Nucleus accumbens (tissue), 56 donors: ENCODE measurements at regions not wholly inside any gene's neighbourhood (a gene's known extent, or its start where the extent isn't known, plus 50 kb on each side); places are given as distances from the start of the nearest gene placed in this dataset.

Source experiments
- DNase-seq, 56 donors: peaks; one replicate each; lab custom pipeline; 2025; lab: John Stamatoyannopoulos, UW

DNA sequence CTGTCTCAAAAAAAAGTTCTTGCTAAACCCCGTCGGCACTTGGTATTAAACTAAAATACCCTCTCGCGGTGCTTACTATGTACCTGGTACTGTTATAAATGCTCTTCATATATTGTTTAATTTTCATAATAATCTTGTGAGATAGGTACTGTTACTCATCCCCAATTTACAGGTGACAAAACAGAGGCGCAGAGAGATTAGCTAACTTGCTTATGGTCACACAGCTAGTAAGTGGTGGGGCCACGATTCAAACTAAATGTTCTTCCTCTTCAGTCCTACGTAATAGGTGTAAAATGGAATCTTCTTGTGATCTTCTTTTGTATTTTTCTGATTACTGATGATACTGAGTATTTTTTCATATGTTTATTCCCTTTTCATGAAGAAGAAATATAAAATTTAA, 51.3 kb downstream of the TET3 start:
- DNase-seq: no peak

DNA sequence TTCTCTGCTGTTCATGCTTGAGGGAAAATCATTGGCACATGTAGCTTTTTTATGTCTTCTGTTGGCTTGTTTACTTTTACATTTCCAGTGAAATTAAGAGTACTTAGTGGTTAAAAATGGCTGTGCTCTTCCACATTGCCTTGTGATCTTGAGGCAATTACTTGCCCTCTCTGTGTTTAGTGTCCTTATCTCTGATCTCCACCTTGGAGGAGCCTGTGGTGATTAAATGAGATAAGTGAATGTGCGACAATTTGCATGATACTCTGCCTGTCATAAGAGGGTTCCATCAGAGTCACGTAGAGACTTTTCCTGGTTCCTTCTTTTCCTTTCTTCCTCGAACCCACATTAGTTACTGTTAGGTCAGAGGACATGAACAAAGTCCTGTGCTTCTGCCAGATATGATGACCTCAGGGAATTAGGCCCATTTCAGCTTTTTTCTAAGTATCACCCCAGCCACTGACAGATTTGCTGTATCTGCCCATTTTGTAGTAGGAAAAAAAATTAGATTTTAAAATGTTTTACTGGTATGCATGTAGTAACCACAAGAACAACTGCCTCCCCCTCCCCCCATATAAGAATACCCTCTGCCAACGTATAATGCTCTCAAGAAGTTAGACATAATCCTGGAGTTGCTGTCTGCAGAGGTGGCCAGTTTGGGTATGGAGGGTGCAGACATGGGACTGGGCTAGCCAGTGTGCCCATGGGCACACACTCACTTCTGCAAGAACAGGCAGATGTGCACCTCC, 51.9 kb downstream of the TET3 start:
- DNase-seq: no peak

DNA sequence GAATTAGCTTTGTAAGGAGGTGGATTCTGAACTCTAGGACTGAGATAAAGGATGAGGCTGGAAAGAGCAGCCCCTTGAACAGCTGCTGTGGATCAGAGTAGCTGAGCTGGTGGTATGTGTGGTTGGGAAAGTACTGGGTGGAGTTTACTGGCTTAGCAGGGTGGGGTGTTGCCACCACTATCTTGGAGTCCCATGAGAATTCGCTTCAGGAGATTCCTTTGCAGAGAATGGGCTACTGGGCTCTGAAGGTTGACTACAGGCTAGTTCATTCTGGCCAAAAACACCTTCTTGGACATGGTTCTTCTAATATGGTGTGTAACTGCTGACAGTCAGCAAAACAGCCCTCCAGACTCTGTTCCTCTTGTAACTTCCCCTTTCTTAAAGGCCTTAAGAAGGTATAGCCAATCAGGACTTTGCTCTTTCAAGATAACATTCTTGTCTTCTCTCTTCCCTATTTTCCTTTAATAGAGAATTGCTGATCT, 52.7 kb downstream of the TET3 start:
- no peak for DNase-seq

DNA sequence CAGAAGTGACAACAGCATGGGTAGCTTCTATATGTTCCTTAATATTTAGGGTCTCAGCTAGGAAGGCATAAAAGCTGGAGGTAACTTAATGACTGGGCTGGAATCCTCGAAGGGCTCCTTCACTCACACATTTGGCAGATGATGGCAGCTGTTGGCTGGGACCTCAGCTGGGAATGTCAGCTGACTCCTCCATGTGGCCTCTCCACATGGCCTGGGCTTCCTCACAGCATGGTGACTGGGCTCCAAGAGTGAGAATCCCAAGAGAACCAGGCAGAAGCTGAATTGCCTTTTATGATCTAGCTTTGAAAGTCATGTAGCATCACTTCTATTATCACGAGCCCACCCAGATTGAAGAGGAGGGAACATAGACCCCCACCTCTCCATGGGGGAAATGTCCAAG, 54.9 kb downstream of the TET3 start:
- DNase-seq: no peak

- DNase-seq: no peak
Observed at GRCh38 chr2:74041182-74041581, 56.5 kb downstream of the TET3 start.

GRCh38 chr2:74041726-74042125, 57.0 kb downstream of the TET3 start:
- no peak for DNase-seq

- DNase-seq: no peak
Observed at GRCh38 chr2:74042606-74043005, 57.9 kb downstream of the TET3 start.

DNA sequence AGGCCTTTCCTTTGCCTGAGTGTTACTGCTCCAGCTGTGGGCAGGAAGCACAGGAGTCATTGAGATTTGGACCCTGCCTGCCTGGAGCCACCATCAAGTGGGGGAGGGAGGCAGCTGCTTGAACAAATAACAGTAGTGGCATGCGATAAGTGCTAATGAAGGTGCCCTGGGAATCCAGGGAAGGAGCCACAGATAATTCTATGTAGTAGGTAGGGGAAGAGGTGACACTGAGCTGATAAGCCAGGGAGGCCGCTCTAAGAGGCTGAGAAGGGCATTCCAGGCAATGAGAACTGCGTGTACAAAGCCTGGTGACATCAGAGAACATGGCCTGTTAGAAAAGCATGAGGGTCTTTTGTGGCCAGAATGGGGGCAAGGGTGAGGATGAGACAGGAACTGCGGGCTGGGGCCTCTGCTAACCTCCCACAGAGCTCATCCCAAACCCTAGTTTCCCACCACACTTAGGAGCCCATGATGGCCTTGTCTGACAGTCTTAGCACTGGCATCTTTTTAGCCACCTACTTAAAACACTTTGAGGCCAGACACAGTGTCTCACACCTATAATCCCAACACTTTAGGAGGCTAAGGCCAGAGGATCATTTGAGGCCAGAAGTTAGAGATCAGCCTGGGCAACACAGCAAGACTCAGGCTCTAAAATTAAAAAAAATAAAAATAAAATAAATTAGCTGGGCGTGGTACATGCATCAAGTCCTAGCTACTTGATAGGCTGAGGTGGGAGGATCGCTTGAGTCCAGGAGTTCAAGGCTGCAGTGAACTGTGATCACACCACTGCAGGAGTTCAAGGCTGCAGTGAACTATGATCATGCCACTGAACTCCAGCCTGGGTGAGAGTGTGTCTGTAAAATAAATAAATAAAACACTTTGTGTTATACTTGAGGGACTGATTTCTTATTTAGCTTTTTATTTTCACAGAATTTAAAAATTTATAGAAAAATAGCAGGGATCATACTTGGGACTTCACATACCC, 58.9 kb downstream of the TET3 start:
- DNase-seq: no peak

- DNase-seq: no peak
Observed at GRCh38 chr2:74044999-74045398, 60.3 kb downstream of the TET3 start.

GRCh38 chr2:74045454-74045853, 60.7 kb downstream of the TET3 start:
- DNase-seq: no peak

DNA sequence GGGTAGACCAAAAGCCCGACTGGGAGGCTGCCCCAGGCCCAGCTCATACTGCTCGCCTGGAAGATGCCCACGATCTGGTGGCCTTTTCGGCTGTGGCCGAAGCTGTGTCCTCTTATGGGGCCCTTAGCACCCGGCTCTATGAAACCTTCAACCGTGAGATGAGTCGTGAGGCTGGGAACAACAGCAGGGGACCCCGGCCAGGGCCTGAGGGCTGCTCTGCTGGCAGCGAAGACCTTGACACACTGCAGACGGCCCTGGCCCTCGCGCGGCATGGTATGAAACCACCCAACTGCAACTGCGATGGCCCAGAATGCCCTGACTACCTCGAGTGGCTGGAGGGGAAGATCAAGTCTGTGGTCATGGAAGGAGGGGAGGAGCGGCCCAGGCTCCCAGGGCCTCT, 61.7 kb downstream of the TET3 start:
- no peak for DNase-seq

GRCh38 chr2:74047152-74047551, 62.4 kb downstream of the TET3 start:
- DNase-seq: no peak

GRCh38 chr2:74048147-74048546, 63.4 kb downstream of the TET3 start:
- no peak for DNase-seq

- DNase-seq: no peak
Observed at GRCh38 chr2:74048843-74049519, 64.3 kb downstream of the TET3 start.

DNA sequence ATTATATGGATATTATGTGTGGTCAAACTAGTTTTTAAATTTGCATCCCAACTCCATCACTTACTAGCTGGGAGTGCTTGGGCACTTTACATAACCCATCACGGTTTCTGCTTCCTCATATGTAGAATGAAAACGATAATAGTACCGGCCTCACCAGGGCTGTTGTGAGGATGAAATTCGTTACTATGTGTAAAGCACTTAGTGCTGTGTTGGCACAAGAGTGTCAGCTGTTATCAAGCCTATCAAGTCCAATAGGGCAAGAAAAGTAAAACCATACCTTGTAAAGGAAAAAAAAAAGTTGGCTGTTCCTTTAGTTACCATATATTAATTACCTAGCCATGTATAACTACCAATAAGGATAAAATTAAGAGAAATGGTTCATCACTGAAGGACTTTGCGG, 65.4 kb downstream of the TET3 start:
- DNase-seq: no peak

GRCh38 chr2:74051504-74051903, 66.8 kb downstream of the TET3 start:
- no peak for DNase-seq

- peak in 1 of 56 donors; percentile 13 for DNase-seq
Observed at GRCh38 chr2:74052732-74053710, 68.3 kb downstream of the TET3 start.

DNA sequence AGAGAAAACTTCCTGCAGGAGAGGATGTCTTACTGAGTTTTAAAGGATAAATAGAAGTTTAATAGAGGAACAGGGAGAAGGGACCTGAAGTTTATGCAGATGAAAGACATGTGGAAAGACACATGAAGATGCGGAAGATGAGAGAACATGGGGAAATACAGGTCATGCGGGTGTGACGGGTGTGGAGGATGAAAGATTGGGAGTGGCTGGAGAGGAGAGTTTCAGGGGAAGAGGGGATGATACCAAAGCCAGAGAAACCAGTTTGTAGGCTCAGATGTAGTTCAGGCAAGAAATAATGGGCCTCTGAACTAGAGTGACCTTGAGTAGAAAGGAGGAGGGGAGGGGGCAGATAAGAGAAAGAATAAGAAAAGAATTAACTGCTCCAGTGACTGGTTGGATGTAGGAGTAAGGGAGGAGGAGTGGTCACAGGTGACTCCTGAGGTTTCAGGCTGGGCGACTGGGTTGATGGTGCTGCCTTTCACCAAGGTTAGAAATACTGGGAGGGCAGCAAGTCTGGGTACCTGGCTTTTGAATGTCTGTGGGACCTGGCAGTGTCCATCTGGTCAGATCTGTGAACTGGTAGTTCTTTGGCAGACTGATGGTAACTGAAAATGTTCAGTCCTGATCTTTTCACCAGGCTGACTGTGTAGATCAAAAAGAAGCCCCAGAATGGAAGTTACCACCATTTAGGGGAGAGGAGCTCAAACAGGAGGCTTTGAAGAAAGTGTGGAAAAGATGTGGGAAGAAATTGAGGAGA, 69.4 kb downstream of the TET3 start:
- no peak for DNase-seq
